IPS-18a (cell line): ENCODE measurements at regions not wholly inside any gene's neighbourhood (a gene's known extent, or its start where the extent isn't known, plus 50 kb on each side); places are given as distances from the start of the nearest gene placed in this dataset.

Experiments
- H3K27ac ChIP-seq: one replicate; pipeline ENCODE4 v1.5.1; 2013; ENCODE audit warnings: low read length
- H3K27me3 ChIP-seq: one replicate; pipeline ENCODE4 v1.6.1; 2013; ENCODE audit warnings: mild to moderate bottlenecking, low read length; ENCODE audit not compliant: control insufficient read depth, insufficient read depth
- H3K36me3 ChIP-seq: one replicate; pipeline ENCODE4 v1.6.1; 2013; ENCODE audit warnings: low read depth, low read length; ENCODE audit not compliant: control insufficient read depth
- H3K4me1 ChIP-seq: one replicate; pipeline ENCODE4 v1.6.1; 2013; ENCODE audit warnings: low read depth, low read length; ENCODE audit not compliant: control insufficient read depth
- H3K4me3 ChIP-seq: one replicate; pipeline ENCODE4 v1.5.1; 2013; ENCODE audit warnings: low read length
- H3K9ac ChIP-seq: one replicate; pipeline ENCODE4 v1.6.1; 2013; ENCODE audit warnings: mild to moderate bottlenecking, low read length, moderate library complexity
- H3K9me3 ChIP-seq: one replicate; pipeline ENCODE4 v1.6.1; 2013; ENCODE audit warnings: low read depth, low read length; ENCODE audit not compliant: control insufficient read depth

- no peaks in the 10 kb centered on the region for H3K4me1 ChIP-seq
- no peak overlapping the region for H3K27ac ChIP-seq
- no peaks in the 10 kb centered on the region for H3K36me3 ChIP-seq
- no peak overlapping the region for H3K4me3 ChIP-seq
- no peak overlapping the region for H3K9ac ChIP-seq
- H3K9me3 ChIP-seq, result no peaks in the 10 kb centered on the region
- no peaks in the 10 kb centered on the region for H3K27me3 ChIP-seq
These were observed 483.4 kb downstream of the PRKD1 start for GRCh38 chr14:29444216-29444615.

- no peaks in the 10 kb centered on the region for H3K36me3 ChIP-seq
- H3K27ac ChIP-seq, result no peak overlapping the region
- H3K27me3 ChIP-seq, result no peaks in the 10 kb centered on the region
- H3K9me3 ChIP-seq, result no peaks in the 10 kb centered on the region
- no peaks in the 10 kb centered on the region for H3K4me1 ChIP-seq
- H3K9ac ChIP-seq, result no peak overlapping the region
- H3K4me3 ChIP-seq, result no peak overlapping the region
These were observed 482.8 kb downstream of the PRKD1 start for GRCh38 chr14:29444805-29445204.

- H3K9ac ChIP-seq, result no peak overlapping the region
- no peak overlapping the region for H3K4me3 ChIP-seq
- H3K27ac ChIP-seq, result no peak overlapping the region
These were observed 480.7 kb downstream of the PRKD1 start for GRCh38 chr14:29446971-29447370.

GRCh38 chr14:29451941-29452340 lies 475.7 kb downstream of the PRKD1 start:
- Histone ChIP-seq H3K9ac (no peak overlapping the region), H3K27ac (no peak overlapping the region), H3K27me3 (peaks cover 47% of the 10 kb centered on the region), H3K9me3 (no peaks in the 10 kb centered on the region), H3K36me3 (no peaks in the 10 kb centered on the region), H3K4me3 (no peak overlapping the region), H3K4me1 (no peaks in the 10 kb centered on the region)

More at GRCh38 chr14:29446971-29447370, 480.7 kb downstream of the PRKD1 start:
- H3K27me3 ChIP-seq, result peaks cover 5% of the 10 kb centered on the region
- H3K4me1 ChIP-seq, result no peaks in the 10 kb centered on the region
- no peaks in the 10 kb centered on the region for H3K9me3 ChIP-seq
- H3K36me3 ChIP-seq, result no peaks in the 10 kb centered on the region

- peaks cover 50% of the 10 kb centered on the region for H3K27me3 ChIP-seq
- no peaks in the 10 kb centered on the region for H3K9me3 ChIP-seq
- no peak overlapping the region for H3K9ac ChIP-seq
- no peaks in the 10 kb centered on the region for H3K4me1 ChIP-seq
- H3K4me3 ChIP-seq, result no peak overlapping the region
- H3K36me3 ChIP-seq, result no peaks in the 10 kb centered on the region
- H3K27ac ChIP-seq, result no peak overlapping the region
These were observed 474.6 kb downstream of the PRKD1 start for GRCh38 chr14:29453045-29453444.

GRCh38 chr14:29454026-29454693 lies 473.5 kb downstream of the PRKD1 start:
- no peak overlapping the region for H3K27ac ChIP-seq
- H3K27me3 ChIP-seq, result peaks cover 50% of the 10 kb centered on the region
- H3K4me1 ChIP-seq, result no peaks in the 10 kb centered on the region
- no peaks in the 10 kb centered on the region for H3K9me3 ChIP-seq
- no peak overlapping the region for H3K4me3 ChIP-seq
- H3K36me3 ChIP-seq, result no peaks in the 10 kb centered on the region
- no peak overlapping the region for H3K9ac ChIP-seq

GRCh38 chr14:29458547-29458946 lies 469.1 kb downstream of the PRKD1 start:
- peaks cover 29% of the 10 kb centered on the region for H3K27me3 ChIP-seq
- no peak overlapping the region for H3K27ac ChIP-seq
- no peaks in the 10 kb centered on the region for H3K9me3 ChIP-seq
- H3K9ac ChIP-seq, result no peak overlapping the region
- no peaks in the 10 kb centered on the region for H3K36me3 ChIP-seq
- no peaks in the 10 kb centered on the region for H3K4me1 ChIP-seq
- no peak overlapping the region for H3K4me3 ChIP-seq

GRCh38 chr14:29459531-29459930 lies 468.1 kb downstream of the PRKD1 start:
- Histone ChIP-seq H3K36me3 (no peaks in the 10 kb centered on the region), H3K4me3 (no peak overlapping the region), H3K4me1 (no peaks in the 10 kb centered on the region), H3K27me3 (peaks cover 19% of the 10 kb centered on the region), H3K9me3 (no peaks in the 10 kb centered on the region), H3K27ac (no peak overlapping the region), H3K9ac (no peak overlapping the region)

GRCh38 chr14:29459969-29460560 lies 467.6 kb downstream of the PRKD1 start:
- H3K4me1 ChIP-seq, result no peaks in the 10 kb centered on the region
- H3K9me3 ChIP-seq, result no peaks in the 10 kb centered on the region
- H3K27ac ChIP-seq, result no peak overlapping the region
- H3K36me3 ChIP-seq, result no peaks in the 10 kb centered on the region
- no peak overlapping the region for H3K9ac ChIP-seq
- peaks cover 14% of the 10 kb centered on the region for H3K27me3 ChIP-seq
- no peak overlapping the region for H3K4me3 ChIP-seq

GRCh38 chr14:29461101-29461500 lies 466.5 kb downstream of the PRKD1 start:
- Histone ChIP-seq H3K27me3 (peaks cover 9% of the 10 kb centered on the region), H3K27ac (no peak overlapping the region), H3K9me3 (no peaks in the 10 kb centered on the region)

GRCh38 chr14:29461506-29461905 lies 466.1 kb downstream of the PRKD1 start:
- H3K4me3 ChIP-seq, result no peak overlapping the region
- no peaks in the 10 kb centered on the region for H3K36me3 ChIP-seq
- H3K9me3 ChIP-seq, result no peaks in the 10 kb centered on the region
- H3K27ac ChIP-seq, result no peak overlapping the region
- no peak overlapping the region for H3K9ac ChIP-seq
- peaks cover 5% of the 10 kb centered on the region for H3K27me3 ChIP-seq
- H3K4me1 ChIP-seq, result no peaks in the 10 kb centered on the region

More at GRCh38 chr14:29461101-29461500, 466.5 kb downstream of the PRKD1 start:
- H3K4me3 ChIP-seq, result no peak overlapping the region
- H3K9ac ChIP-seq, result no peak overlapping the region
- H3K36me3 ChIP-seq, result no peaks in the 10 kb centered on the region
- no peaks in the 10 kb centered on the region for H3K4me1 ChIP-seq

- Histone ChIP-seq H3K27ac (no peak overlapping the region), H3K4me1 (no peaks in the 10 kb centered on the region), H3K36me3 (no peaks in the 10 kb centered on the region), H3K27me3 (no peaks in the 10 kb centered on the region), H3K9ac (no peak overlapping the region), H3K4me3 (no peak overlapping the region), H3K9me3 (no peaks in the 10 kb centered on the region)
These were observed 465.3 kb downstream of the PRKD1 start for GRCh38 chr14:29462321-29462720.
